GM19328 (cell line): ENCODE measurements at regions not wholly inside any gene's neighbourhood (a gene's known extent, or its start where the extent isn't known, plus 50 kb on each side); places are given as distances from the start of the nearest gene placed in this dataset.
A peak's percentile ranks its signal among the peaks of the same experiment; 100 is the strongest.

ENCODE experiments used
- ATAC-seq: cut with Tn5 transposase; IDR thresholded peaks from one replicate; pipeline ENCODE4 v1.9.1; 2021; ENCODE audit warnings: mild to moderate bottlenecking, moderate library complexity; ENCODE audit not compliant: unreplicated experiment

DNA sequence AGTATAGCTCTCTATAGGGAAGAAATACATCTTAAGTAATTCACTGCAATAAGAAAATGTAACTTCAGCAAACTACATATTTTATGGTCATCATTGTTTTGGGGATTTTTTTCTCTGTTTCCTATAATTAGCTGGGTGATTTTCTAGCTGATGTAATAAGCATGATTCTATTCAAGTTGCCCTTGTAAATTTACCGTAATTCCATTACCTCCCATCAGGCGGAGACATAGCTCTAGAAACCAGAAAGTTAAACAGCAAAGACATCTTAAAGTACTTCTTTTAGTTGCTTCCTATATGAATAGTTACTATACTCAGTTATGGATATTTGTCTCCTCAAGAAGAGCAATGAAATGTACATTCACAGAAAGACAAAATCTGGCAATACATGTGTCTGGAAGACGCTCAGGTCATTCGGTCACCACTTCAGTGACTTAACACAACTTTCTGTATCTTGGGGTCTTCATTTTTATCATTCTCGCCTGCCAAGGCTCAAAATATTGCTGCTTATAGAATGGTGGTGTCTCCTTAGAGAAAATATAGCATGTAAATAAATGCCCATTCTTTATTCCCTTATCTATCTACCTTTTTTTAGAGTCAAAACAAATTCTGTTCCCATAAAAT lies 239.9 kb upstream of the ZC3H12C start:
- ATAC-seq, result peak; percentile 66

DNA sequence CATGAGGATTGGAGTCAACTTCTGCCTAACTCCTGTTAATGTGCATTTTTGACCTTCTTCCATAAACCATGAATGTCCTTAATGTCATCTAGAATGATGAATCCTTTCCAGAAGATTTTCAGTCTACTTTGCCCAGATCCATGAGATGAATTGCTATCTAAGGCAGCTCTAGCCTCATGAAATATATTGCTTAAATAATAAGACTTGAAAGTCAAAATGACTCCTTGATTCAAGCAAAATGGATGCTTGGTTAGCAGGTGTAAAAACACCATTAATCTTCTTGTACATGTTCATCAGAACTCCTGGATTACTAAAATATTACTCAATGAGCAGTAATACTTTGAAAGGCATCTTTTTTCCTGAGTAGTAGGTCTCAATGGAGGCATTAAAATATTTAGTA lies 238.5 kb upstream of the ZC3H12C start:
- no peak for ATAC-seq

DNA sequence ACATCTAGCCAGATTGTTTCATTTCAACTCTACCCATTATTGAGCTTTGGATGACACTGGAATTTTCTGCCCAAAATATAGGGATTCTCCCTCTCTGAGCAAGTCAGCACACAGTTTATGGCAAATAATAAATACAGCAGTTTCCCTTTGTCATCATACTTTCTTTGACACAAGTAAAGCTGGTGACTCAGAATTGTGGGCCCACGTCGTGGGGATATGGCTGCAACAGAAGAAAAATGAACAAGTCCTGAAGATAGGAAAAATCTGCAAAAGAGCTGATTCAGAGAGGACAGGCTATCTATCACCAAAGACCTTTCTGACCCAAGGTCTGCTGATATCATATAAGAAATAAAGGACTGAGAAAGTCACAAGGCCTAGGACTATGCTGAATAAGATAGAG lies 236.3 kb upstream of the ZC3H12C start:
- ATAC-seq, result no peak

DNA sequence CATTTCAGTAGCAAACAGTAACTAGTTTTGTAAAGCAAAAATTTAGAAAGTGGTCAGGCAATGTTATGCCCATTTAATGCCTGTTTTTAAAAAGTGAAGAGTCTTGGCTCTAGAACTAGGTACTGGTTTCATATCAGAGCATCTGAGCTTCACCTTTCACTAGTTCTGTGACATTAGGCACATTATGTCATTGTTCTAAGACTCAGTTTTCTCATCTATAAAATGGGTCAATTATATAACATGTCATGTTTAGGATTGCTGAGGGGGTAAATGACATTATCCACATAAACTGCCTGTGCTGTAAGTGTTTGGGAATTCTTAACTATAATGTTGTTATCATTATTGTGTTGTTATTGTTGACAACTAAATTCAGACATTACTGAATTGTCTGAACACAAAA lies 235.6 kb upstream of the ZC3H12C start:
- ATAC-seq, result no peak

DNA sequence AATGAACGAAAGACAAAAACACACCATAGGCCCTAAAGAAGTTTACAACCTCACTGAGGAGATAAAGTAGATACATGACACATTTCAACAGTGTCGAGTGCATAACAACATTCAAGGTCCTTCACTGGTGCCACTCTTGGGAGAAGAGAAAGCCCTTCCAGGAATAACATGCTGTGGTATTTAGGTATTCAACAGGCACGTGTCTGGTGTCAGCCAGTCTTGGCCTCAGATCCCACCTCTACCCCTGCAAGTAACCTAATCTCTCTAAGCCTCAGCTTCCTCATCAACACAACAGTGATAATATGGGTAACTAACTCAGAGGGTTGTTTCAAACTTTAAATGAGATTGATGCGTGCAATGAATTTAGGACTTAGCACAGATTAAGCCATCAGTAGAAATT lies 235.0 kb upstream of the ZC3H12C start:
- no peak for ATAC-seq

DNA sequence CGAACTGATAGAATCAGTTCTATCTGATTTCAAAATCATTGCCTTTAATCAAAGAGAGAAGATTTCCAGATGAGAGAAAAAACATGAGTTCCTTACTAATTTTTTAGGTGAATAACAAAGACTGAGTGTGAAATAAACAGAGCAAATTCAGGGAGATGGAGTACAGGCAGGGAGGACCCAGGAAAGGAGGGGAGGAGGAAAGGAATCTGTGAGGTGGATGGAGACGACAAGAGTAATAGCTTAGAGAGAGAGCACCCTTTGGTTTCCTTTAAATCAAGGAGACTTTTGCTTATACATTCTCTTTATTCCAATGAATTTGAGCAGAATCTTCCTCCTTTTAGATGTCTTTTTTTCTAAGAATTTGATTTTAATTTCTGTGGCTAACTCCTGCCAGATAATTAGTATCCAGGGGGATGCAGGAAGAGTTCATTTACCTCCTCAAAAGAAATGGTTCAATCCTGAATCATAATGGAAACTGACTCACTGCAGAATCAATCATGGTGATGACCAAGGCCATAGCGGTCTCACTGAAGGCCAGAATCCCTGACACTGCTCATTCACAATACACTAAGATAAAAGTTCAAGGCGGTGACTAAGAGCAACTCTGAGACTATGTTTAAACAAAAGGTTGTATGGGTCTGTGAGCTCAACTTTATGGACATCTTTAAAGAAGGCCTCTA lies 234.0 kb upstream of the ZC3H12C start:
- ATAC-seq, result no peak

- no peak for ATAC-seq
Observed at GRCh38 chr11:109862835-109863234, 230.4 kb upstream of the ZC3H12C start.

DNA sequence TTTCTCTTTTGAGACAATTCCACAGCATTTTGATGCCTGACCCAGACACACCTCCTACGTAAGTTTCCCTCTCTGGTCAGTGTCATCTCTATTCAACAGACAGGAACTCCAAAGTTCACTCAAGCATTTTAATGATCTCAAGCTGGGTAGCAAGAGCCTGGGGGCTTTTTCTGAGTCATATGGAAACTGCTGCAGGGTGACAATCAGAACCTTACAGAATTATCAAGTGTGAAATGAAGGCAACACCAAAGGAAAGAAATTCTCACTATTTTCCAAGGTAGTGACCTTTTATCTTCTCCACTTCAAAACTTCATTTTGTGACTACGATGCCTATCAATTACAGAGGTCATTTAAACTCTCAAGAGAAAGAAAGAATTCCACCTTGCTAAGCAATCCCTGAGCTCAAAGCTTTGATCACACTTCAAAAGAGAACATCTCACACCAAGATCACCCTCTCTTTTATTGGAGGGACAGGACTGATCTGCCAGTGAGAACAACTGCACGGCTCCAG lies 229.0 kb upstream of the ZC3H12C start:
- peak; percentile 90 for ATAC-seq

DNA sequence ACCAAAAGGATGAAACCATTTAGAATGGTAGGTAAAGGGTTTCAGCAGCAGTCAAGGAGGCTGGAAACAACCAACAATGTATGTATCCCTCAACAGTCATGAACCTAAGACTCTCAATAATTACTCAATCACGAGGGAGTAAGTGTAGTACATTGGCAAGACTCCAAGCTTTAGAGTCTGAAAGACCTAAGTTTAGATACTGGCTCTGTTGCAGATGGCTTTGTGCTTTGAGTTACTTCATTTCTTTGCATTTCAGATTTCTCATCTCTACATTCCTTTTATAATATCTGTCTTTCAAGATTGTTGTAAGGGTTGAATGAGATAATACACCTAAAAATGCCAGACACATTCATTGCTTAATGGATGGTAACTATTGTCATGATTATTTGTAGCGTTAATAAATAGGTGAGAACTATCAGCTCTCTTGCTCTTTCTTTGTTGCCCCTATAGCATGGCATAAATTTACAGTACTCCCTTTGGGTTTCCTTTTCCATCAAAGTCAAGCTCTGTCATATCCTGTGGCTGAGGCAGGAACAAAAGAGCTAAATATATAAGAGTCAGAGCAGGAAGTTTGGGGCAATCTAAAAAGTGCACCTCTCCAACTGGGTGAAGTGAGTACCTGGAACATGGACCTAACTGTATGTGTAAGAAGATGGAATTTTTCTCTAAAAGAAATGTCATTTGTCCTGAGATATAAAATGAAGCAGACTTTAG lies 228.2 kb upstream of the ZC3H12C start:
- no peak for ATAC-seq

DNA sequence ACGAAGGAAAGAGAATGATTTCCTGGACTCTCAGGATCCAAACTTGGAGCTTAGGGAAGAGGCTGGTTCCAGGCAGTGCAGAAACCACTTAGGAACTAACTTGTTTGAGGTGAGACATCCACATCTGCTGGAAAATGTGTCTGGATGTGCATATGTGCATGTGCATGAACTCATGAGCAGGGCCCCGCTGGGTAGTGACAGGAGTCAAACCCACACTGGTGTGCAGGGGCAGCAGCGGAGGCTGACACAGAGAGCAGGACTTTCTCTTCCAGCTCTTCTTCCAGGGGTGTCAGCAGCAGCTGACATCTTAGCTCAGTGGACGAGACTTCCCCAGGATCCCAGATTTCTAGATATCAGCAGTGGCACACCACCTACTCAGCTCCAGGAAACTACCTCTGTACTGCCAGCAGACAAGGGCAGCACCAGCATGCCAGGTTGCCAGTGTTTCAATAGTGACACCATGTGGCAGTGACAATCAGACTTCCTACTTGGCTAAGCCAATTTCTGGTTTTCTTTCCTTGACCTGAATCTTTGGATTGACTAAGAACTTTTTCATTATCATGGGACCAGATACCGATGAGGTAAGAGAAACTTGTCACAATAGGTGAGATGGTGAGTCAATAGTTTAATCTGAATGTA lies 227.5 kb upstream of the ZC3H12C start:
- no peak for ATAC-seq

GRCh38 chr11:109867784-109868183 lies 225.4 kb upstream of the ZC3H12C start:
- no peak for ATAC-seq

DNA sequence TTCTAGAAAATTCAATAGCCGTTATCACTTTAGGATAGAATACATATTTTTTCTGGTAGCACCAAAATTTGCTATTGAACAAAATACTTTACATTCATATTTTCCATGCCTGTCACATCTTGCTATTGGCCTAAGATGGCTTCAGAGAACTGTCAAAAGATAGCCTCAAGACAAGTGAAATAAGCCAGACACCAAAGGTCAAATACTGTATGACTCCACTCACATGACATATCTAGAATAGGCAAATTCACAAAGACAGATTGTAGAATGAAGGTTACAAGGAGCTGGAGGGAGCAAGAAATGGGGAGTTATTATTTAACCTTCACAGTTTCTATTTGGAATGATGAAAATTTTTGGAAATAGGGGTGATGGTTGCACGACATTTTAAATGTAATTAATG lies 223.7 kb upstream of the ZC3H12C start:
- ATAC-seq, result no peak

DNA sequence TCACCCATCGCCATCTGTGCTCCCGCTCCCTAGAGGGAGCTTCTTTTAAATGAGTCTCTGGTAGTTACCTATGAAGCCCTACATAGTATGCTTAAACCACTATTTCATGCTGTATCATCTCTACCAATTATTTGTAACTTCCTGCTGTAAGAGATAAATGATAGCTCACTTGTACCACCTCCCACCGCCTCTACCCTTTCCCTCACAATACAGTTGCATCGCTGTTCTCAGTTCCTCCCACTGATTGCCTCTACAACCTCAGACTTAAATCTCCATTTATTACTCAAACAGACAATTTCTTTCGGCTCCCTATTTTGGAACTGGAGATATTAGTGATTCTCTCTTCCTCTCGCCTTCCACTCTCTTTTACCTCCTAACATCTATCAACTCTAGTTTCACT lies 222.9 kb upstream of the ZC3H12C start:
- ATAC-seq, result no peak

GRCh38 chr11:109877043-109877442 lies 216.1 kb upstream of the ZC3H12C start:
- no peak for ATAC-seq

DNA sequence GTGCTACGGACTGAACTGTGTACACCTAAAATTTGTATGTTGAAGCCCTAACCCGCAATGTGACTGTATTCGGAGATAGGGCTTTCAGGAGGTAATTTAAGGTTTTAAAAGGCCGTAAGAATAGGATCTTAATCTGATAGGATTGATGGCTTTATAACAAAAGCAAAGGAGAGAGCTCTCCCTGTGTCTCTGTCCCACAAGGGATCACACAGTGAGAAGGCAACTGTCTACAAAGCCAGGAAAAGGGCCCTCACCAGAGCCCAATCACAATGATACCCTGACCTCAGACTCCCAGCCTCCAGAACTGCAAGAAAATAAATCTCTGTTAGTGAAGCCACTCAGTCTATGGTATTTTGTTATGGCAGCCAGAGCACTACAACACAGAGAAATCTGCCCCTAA lies 208.7 kb upstream of the ZC3H12C start:
- ATAC-seq, result no peak

GRCh38 chr11:109885006-109885405 lies 208.2 kb upstream of the ZC3H12C start:
- ATAC-seq, result no peak

DNA sequence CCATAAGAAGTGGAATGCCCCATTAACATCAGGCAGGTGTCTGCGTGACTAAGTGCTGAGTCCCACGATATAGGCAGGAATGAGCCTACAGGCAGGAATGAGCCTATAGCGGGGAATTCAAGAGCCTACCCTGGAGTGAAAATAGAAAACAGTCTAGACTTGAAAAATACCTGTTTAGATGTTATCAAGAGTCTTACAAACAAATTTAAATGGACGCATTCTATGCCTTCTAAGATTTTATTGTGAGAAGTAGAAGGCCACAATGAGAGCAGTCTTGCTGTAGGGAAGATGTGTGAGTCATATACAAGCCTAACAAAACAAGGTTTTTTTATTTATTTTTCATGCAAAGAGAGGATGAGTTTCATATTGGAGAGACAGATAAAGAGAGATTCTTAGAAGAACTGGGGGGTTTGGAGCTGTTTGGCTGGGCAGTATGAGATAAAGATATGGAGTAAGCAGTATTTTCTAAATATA lies 200.8 kb upstream of the ZC3H12C start:
- ATAC-seq, result no peak

GRCh38 chr11:109894242-109894641 lies 198.9 kb upstream of the ZC3H12C start:
- no peak for ATAC-seq

DNA sequence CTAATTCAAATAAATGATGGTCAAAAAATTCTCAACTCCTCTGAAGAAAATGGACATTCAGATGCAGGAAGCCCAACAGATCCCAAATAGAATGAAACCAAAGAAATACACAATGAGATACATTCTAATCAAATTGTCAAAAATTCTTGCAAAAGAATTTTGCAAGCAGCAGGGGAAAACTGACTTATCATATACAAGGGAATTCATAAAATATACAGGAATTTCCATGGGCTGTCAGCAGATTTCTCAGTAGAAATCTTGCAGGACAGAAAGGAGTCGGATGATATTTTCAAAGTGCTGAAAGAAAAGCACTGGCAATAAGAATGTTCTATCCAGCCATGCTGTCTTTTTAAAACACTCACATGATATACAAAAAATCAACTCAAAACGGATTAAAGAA lies 194.6 kb upstream of the ZC3H12C start:
- ATAC-seq, result no peak

DNA sequence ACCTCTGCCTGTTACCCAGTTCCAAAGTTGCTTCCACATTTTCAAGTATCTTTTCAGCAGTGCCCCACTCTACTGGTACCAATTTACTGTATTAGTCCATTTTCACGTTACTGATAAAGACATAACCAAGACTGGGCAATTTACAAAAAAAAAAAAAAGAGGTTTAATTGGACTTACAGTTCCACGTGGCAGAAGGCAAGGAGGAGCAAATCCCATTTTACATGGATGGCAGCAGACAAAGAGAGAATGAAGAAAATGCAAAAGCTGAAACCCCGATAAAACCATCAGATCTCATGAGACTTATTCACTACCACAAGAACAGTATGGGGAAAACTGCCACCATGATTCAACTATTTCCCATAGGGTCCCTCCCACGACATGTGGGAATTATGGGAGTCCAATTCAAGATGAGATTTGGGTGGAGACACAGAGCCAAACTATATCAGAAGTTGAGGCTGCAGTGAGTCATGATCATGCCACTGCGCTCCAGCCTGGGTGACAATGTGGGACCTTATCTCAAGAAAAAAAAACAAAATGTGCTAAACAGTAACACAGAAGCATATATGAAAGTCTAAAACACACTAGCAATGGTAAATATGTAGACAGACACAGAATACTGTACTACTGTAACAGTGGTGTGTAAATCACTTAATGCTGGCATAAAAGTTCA lies 190.3 kb upstream of the ZC3H12C start:
- ATAC-seq, result no peak

DNA sequence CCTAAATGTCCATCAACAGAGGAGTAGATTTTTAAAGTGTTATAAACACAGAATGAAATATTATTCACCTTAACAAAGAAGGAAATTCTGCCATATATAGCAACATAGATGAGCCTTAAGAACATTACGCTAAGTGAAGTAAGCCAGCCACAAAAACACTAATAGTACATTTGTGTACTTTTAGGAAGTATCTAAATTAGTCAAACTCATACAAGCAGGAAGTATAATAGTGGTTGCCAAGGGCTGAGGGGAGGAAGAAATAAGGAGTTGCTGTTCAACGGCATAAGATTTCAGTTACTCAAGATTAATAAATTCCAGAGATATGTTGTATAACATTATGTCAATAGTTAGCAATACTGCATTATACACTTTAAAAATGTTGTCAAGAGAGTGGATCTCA lies 181.7 kb upstream of the ZC3H12C start:
- no peak for ATAC-seq
